MCF 10A (cell line): ENCODE measurements at regions not wholly inside any gene's neighbourhood (a gene's known extent, or its start where the extent isn't known, plus 50 kb on each side); places are given as distances from the start of the nearest gene placed in this dataset.

ENCODE experiments used
- BruUV-seq: library from RNA; stranded (reverse); fragments of 400-500 nt; replicated peaks from 2 replicates; lab custom pipeline; 2021; lab: Mats Ljungman, UMichigan
- CTCF ChIA-PET: fragments of 300-600 bp; sonication (Branson Sonifier 250); formaldehyde crosslinking; extraction: SDS; loops from one replicate; lab custom pipeline; 2021; ENCODE audit warnings: antibody characterized with exemption, inconsistent platforms; lab: Yijun Ruan, JAX
- POLR2A ChIA-PET: fragments of 300-600, 350-650 bp; sonication (Branson Sonifier 250); formaldehyde crosslinking; extraction: SDS; loops from one replicate; lab custom pipeline; 2020; ENCODE audit warnings: antibody characterized with exemption, inconsistent platforms; lab: Yijun Ruan, JAX
- DNase-seq: peaks from one replicate; pipeline ENCODE4 v3.0.0-alpha.2; 2018; ENCODE audit not compliant: unreplicated experiment
- H3K27ac Mint-ChIP-seq: one replicate; pipeline ENCODE4 v1.8.0; 2022; ENCODE audit warnings: mild to moderate bottlenecking, low read depth, mixed read lengths; ENCODE audit not compliant: unreplicated experiment
- H3K27me3 Mint-ChIP-seq: one replicate; pipeline ENCODE4 v1.8.0; 2022; ENCODE audit warnings: mixed read lengths; ENCODE audit not compliant: insufficient read depth, unreplicated experiment
- H3K36me3 Mint-ChIP-seq: one replicate; pipeline ENCODE4 v1.8.0; 2022; ENCODE audit warnings: mild to moderate bottlenecking, moderate library complexity, mixed read lengths; ENCODE audit not compliant: insufficient read depth, unreplicated experiment
- H3K4me1 Mint-ChIP-seq: one replicate; pipeline ENCODE4 v1.8.0; 2022; ENCODE audit warnings: mixed read lengths; ENCODE audit not compliant: insufficient read depth, unreplicated experiment
- H3K4me3 Mint-ChIP-seq: one replicate; pipeline ENCODE4 v1.8.0; 2022; ENCODE audit warnings: mild to moderate bottlenecking, moderate library complexity, mixed read lengths; ENCODE audit not compliant: unreplicated experiment
- H3K9me3 Mint-ChIP-seq: one replicate; pipeline ENCODE4 v1.8.0; 2022; ENCODE audit warnings: mixed read lengths; ENCODE audit not compliant: unreplicated experiment
- intact Hi-C: fragments of 100-400 bp; cut with micrococcal nuclease; formaldehyde crosslinking; loops from 2 replicates; pipeline ENCODE4 v1.14.1; 2022
- TF ChIP-seq, protein P1 (sequence below): fragments of 200-600 bp; IDR thresholded peaks from one replicate; pipeline ENCODE4 v1.8.0; 2022; ENCODE audit warnings: antibody characterized with exemption, mild to moderate bottlenecking; ENCODE audit not compliant: unreplicated experiment

DNA sequence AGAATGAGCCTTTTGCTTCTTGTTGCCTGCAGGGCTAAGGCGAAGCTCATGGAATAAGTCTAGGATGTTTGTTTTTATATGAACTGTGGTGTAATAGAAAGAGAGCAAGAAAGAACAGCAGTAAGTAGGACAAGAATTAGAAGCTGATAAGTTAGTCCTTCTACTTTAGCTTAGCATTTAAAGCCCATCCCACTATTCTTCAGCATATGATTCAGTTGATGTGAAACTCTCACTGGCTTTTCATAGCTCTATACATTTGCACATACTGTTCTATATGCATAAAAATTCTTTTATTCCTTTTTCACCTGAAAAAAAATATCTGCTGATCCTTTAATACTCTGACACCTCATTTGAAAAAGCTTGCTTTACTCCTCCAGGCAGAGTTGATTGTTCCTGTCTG, 712.0 kb downstream of the USP25 start:
- H3K4me1 Mint-ChIP-seq: no peaks in the 10 kb centered on the region
- H3K27me3 Mint-ChIP-seq: peaks cover 11% of the 10 kb centered on the region
- ChIA-PET POLR2A (no interaction called here), CTCF (no interaction called here)
- H3K27ac Mint-ChIP-seq: no peak overlapping the region
- DNase-seq: no peak
- TF ChIP-seq, protein P1, sequence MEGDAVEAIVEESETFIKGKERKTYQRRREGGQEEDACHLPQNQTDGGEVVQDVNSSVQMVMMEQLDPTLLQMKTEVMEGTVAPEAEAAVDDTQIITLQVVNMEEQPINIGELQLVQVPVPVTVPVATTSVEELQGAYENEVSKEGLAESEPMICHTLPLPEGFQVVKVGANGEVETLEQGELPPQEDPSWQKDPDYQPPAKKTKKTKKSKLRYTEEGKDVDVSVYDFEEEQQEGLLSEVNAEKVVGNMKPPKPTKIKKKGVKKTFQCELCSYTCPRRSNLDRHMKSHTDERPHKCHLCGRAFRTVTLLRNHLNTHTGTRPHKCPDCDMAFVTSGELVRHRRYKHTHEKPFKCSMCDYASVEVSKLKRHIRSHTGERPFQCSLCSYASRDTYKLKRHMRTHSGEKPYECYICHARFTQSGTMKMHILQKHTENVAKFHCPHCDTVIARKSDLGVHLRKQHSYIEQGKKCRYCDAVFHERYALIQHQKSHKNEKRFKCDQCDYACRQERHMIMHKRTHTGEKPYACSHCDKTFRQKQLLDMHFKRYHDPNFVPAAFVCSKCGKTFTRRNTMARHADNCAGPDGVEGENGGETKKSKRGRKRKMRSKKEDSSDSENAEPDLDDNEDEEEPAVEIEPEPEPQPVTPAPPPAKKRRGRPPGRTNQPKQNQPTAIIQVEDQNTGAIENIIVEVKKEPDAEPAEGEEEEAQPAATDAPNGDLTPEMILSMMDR: no peak
- intact Hi-C loops: no loop called here
- H3K36me3 Mint-ChIP-seq: no peaks in the 10 kb centered on the region
- no TSS peak for BruUV-seq
- H3K4me3 Mint-ChIP-seq: no peak overlapping the region
- no peaks in the 10 kb centered on the region for H3K9me3 Mint-ChIP-seq

DNA sequence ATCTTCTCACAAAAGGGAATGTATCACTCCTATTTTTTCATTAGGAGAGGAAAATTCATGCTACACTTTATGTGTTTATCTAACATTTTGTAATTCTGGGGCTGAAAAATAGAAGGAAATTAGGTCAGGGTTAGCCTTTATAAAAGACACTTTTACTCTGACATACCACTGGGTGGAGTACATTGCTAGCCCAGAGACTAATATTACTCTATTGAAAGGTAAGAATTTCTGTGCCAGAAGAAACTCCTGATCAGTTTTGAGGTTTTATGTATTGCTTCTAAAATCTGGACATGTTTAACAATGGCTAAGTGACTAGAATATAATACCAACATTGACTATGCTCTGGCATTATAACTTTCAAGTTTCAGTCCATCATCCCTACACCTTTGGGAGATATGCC, 724.6 kb downstream of the USP25 start:
- no TSS peak for BruUV-seq
- ChIA-PET POLR2A (interaction anchor here (0.6 kb wide), 1 partner anchor 189 kb away, joined by 3 read pairs; no protein-coding TSS in a partner anchor), CTCF (interaction anchor here (0.8 to 1.3 kb wide), 4 partner anchors 12 to 153 kb away, joined by 3 to 4 read pairs (median 3); no protein-coding TSS in a partner anchor)
- Mint-ChIP-seq H3K27ac (no peak overlapping the region), H3K4me3 (no peak overlapping the region), H3K9me3 (no peaks in the 10 kb centered on the region), H3K27me3 (no peaks in the 10 kb centered on the region), H3K36me3 (no peaks in the 10 kb centered on the region), H3K4me1 (no peaks in the 10 kb centered on the region)
- TF ChIP-seq, protein P1: peak; percentile 26
- intact Hi-C loops: loop anchor here (1.0 to 10.0 kb wide), 3 partner anchors 154 to 820 kb away; no protein-coding TSS in a partner anchor
- peak; percentile 9 for DNase-seq

DNA sequence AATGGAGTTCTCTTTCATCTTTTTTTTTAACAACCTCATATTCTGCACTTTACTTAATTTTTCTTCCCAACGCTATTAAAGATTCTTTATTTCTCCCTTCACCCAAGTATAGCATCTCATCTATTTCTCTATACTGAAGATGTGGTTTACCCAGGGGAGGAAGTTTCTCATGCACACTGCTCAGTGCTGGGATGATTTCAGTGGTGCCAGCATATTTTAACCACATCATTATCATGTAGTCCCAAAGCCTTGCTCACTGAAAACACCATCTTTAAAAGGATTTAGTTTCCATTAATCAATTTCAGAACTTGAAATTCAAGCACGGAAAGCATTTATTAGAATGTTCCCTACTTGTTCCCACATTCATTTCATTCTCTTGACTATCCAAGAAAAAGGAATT, 725.7 kb downstream of the USP25 start:
- BruUV-seq: no TSS peak
- no peak for DNase-seq
- Mint-ChIP-seq H3K27ac (no peak overlapping the region), H3K27me3 (no peaks in the 10 kb centered on the region), H3K4me3 (no peak overlapping the region), H3K4me1 (no peaks in the 10 kb centered on the region), H3K9me3 (no peaks in the 10 kb centered on the region), H3K36me3 (no peaks in the 10 kb centered on the region)
- POLR2A ChIA-PET: no interaction called here
- CTCF ChIA-PET: interaction anchor here (0.6 to 1.1 kb wide), 4 partner anchors 35 to 792 kb away, joined by 3 to 5 read pairs (median 3); no protein-coding TSS in a partner anchor
- intact Hi-C loops: loop anchor here (10.0 kb wide), 1 partner anchor 819 kb away; no protein-coding TSS in a partner anchor
- TF ChIP-seq, protein P1: no peak

DNA sequence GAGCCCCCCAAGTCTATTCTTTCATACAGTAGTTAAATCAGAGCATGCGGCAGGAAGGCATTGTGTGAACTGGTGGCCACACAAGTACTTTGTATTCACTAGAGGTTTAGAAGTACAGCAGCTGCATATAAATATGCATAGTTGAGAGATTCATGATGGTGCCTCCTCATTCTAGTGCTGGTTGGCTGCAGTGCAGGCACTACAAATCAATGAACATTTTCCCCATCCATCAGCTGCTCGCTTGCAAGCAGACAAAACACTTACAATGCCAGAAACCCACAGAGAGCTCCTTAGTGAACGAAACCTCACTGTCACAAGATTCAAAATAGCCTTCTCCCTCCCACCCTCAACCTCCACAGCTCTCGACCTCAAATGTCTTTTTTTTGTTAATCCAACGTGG, 726.2 kb downstream of the USP25 start:
- intact Hi-C loops: loop anchor here (10.0 kb wide), 1 partner anchor 819 kb away; no protein-coding TSS in a partner anchor
- H3K4me3 Mint-ChIP-seq: no peak overlapping the region
- H3K36me3 Mint-ChIP-seq: no peaks in the 10 kb centered on the region

More for the DNA sequence above, 726.2 kb downstream of the USP25 start:
- H3K9me3 Mint-ChIP-seq: peaks cover 2% of the 10 kb centered on the region
- BruUV-seq: no TSS peak
- TF ChIP-seq, protein P1: no peak
- ChIA-PET CTCF (interaction anchor here (0.6 to 1.1 kb wide), 4 partner anchors 9 to 520 kb away, joined by 3 to 4 read pairs (median 3); no protein-coding TSS in a partner anchor), POLR2A (interaction anchor here (1.7 kb wide), 1 partner anchor 51 kb away, joined by 5 read pairs; no protein-coding TSS in a partner anchor)
- DNase-seq: no peak
- H3K27me3 Mint-ChIP-seq: no peaks in the 10 kb centered on the region
- H3K27ac Mint-ChIP-seq: no peak overlapping the region
- H3K4me1 Mint-ChIP-seq: no peaks in the 10 kb centered on the region
